PC-3 (cell line): ENCODE measurements at regions not wholly inside any gene's neighbourhood (a gene's known extent, or its start where the extent isn't known, plus 50 kb on each side); places are given as distances from the start of the nearest gene placed in this dataset.

Experiments used
- CTCF ChIP-seq: fragments of 300-600 bp; sonication (generic); conservative IDR thresholded peaks from 2 replicates; pipeline ENCODE4 v1.5.1; 2017; ENCODE audit warnings: antibody characterized with exemption, low read depth, mild to moderate bottlenecking, low read length
- EZH2 ChIP-seq: fragments of 300-600 bp; sonication (generic); IDR thresholded peaks from one replicate; pipeline ENCODE4 v1.6.1; 2017; ENCODE audit warnings: antibody characterized with exemption, mild to moderate bottlenecking, low read length; ENCODE audit not compliant: unreplicated experiment

- TF ChIP-seq CTCF (no peak), EZH2 (no peak)
These were observed 245.5 kb upstream of the CXCR4 start for GRCh38 chr2:136363470-136363869.
